Naive thymus-derived CD8-positive, alpha-beta T cell (primary cell): ENCODE measurements at regions not wholly inside any gene's neighbourhood (a gene's known extent, or its start where the extent isn't known, plus 50 kb on each side); places are given as distances from the start of the nearest gene placed in this dataset.
"Not testable (repeated sequence)": the region's sequence is repeated elsewhere in the genome, so short reads cannot be mapped to it uniquely, and the experiment has no call there.

Experiments
- ATAC-seq, 2 donors: fragments of 150-1000 bp; cut with Tn5 transposase in 1 of 2; sonication (Bioruptor Pico), chemical (Tn5 transposase) in 1 of 2; 1 replicate in 1 of 2; 2 replicates in 1 of 2; pipeline ENCODE4 v1.10.0; 2021; ENCODE audit warnings: mild to moderate bottlenecking in 2 of 2, moderate library complexity in 2 of 2
- POLR2A ChIA-PET: fragments of 350-600 bp; sonication (Branson Sonifier 250); formaldehyde crosslinking; loops from one replicate; lab custom pipeline; 2021; ENCODE audit warnings: antibody characterized with exemption; lab: Charles Lee
- DNase-seq, 10 donors: peaks; one replicate each; pipeline versions ENCODE4 v3.0.0 to v3.0.0-alpha.2; 2020 to 2022
- H3K27ac Mint-ChIP-seq, 10 donors: one replicate each; pipeline ENCODE4 v1.8.0; 2020 to 2022; ENCODE audit warnings: mild to moderate bottlenecking in 10 of 10, mixed read lengths in 10 of 10, moderate library complexity in 4 of 10, inconsistent platforms in 1 of 10
- H3K27me3 Mint-ChIP-seq, 5 donors: one replicate each; pipeline ENCODE4 v1.8.0; 2021 to 2022; ENCODE audit warnings: mixed read lengths in 5 of 5
- H3K36me3 Mint-ChIP-seq, 3 donors: one replicate each; pipeline ENCODE4 v1.8.0; 2020 to 2022; ENCODE audit warnings: mixed read lengths in 3 of 3, mild to moderate bottlenecking in 2 of 3, inconsistent platforms in 1 of 3
- H3K4me1 Mint-ChIP-seq, 4 donors: one replicate each; pipeline ENCODE4 v1.8.0; 2021 to 2022; ENCODE audit warnings: mixed read lengths in 4 of 4
- H3K4me3 Mint-ChIP-seq, 10 donors: one replicate each; pipeline ENCODE4 v1.8.0; 2020 to 2022; ENCODE audit warnings: mild to moderate bottlenecking in 10 of 10, mixed read lengths in 10 of 10, moderate library complexity in 6 of 10, inconsistent platforms in 1 of 10
- H3K9me3 Mint-ChIP-seq, 9 donors: one replicate each; pipeline ENCODE4 v1.8.0; 2020 to 2022; ENCODE audit warnings: mixed read lengths in 9 of 9, mild to moderate bottlenecking in 3 of 9, inconsistent platforms in 1 of 9, moderate library complexity in 1 of 9

DNA sequence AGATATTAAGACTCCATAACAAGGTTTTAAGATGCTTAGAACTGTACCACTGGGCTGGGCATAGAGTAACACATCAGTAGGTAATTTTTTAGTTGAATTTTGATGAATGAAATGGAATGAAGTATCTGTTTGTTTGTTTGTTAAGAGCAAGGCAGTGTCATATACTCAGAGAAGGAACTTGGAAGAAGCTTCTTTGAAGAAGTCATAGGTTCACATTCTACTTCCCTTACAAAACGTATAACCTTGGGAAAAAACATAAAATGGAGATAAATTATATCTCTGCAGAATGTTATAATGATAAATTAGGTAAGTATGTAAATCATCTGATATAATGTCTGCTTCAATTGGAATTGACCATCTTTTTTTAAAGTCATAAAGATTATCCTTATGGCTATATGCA is 122.1 kb upstream of the SLC39A10 start:
- Mint-ChIP-seq H3K27me3 (no peaks in the 10 kb centered on the region), H3K36me3 (peaks cover 0 to 10% (median 9%) of the 10 kb centered on the region in 3 donors), H3K4me3 (peak overlapping the region; percentile 69 to 92 (median 88)), H3K9me3 (peaks cover 0 to 10% (median 8%) of the 10 kb centered on the region in 9 donors), H3K4me1 (peaks cover 34 to 92% (median 86%) of the 10 kb centered on the region in 4 donors), H3K27ac (peak overlapping the region; percentile 69 to 100 (median 98))
- POLR2A ChIA-PET = interaction anchor here (0.5 to 8.6 kb wide), 12 partner anchors 8 to 124 kb away, joined by 4 to 152 read pairs (median 10); partner anchors contain the start of gene SLC39A10
- no peak for ATAC-seq
- DNase-seq = no peak

DNA sequence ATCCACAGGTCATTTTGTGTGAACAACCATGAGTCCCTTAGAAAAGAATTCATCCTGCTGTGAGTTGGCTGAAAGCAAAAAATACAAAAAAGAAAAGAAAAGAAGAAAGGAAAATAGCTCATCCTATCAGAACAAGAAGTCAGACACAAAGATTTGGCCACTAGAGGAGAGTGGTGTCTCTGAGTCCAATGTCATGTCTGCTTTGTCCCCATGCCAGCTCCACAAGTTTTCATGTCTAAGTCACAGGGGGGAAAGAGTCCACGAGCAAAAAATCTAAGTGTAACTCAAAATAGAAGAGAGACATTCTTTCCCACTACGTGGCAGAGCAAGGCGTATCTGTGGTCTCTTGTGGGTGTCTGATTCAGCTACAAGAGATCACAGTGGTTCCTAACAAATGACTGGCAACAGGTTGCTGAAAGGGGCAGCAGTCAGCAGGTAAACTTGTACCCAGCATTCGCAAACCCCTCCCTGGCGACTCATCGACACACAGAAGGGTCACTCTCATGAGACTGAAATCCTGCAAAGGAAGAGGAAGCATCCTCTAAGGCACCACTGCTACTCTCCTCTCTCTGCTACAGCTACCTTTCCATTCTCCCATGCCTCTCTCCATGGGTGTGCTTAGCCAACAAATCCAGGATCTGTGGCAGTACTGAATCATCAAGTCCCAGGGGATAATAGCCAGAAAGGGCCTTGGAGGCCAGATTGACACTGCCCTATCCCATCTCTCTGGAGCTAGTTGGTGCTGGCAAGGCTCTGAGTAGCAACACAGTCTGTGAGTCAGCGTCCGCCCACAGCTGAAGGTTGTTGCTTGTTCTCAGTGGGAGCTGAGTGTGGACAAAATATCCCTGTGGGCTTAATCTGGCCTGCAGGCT is 123.0 kb upstream of the SLC39A10 start:
- Mint-ChIP-seq H3K9me3 (peaks cover 0 to 13% (median 7%) of the 10 kb centered on the region in 9 donors), H3K4me3 (peak overlapping the region; percentile 69 to 92 (median 88)), H3K27ac (peak overlapping the region; percentile 84 to 100 (median 98)), H3K36me3 (peaks cover 0 to 9% (median 5%) of the 10 kb centered on the region in 3 donors), H3K27me3 (no peaks in the 10 kb centered on the region), H3K4me1 (peaks cover 33 to 85% (median 82%) of the 10 kb centered on the region in 4 donors)
- POLR2A ChIA-PET = interaction anchor here (0.7 to 8.6 kb wide), 16 partner anchors 9 to 124 kb away, joined by 3 to 152 read pairs (median 5); partner anchors contain the start of gene SLC39A10
- DNase-seq (peak in 8 of 10 donors; percentile 15 to 71 (median 44)), ATAC-seq (peak; percentile 43 to 66)

DNA sequence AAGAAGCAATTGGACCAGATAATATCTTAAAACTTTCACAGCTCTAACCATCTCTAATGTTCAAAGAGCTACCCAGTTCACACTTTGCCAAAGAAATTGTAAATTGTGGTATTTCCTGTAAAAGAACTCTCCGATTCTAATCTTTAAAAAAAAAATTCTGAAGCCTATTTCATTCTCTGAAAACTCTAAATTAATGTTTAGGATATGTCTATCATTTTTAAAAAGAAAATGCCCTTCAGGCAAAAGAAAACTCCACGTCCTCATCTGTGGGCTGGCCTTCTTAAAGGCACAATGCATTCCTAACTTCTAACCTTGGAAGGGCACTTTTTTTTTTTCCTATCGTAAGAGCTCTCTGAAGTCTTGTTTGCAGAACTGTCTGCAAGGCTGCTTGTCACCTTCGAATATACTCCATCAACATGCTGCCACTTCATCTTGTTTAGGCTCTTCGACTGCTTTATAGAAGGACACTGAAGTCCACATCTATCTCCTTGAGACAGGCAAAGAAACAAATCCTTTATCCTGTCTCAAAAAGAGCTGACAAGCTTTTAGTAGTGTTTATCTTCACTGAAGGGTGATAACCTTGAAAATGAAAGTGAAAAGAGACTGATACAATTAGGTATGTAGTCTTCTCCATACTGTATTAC is 124.3 kb upstream of the SLC39A10 start:
- H3K36me3 Mint-ChIP-seq = peaks cover 0 to 9% (median 2%) of the 10 kb centered on the region in 3 donors
- H3K4me1 Mint-ChIP-seq = peaks cover 27 to 72% (median 70%) of the 10 kb centered on the region in 4 donors
- H3K27ac Mint-ChIP-seq = peak overlapping the region; percentile 84 to 100 (median 98)
- peak overlapping the region; percentile 69 to 92 (median 88) for H3K4me3 Mint-ChIP-seq
- H3K27me3 Mint-ChIP-seq = no peaks in the 10 kb centered on the region
- POLR2A ChIA-PET = interaction anchor here (0.7 to 8.6 kb wide), 13 partner anchors 10 to 708 kb away, joined by 3 to 152 read pairs (median 6); partner anchors contain the start of gene SLC39A10
- ATAC-seq (peak; percentile 39), DNase-seq (peak in 3 of 10 donors; percentile 59 to 64 (median 64))
- peaks cover 0 to 13% (median 3%) of the 10 kb centered on the region in 9 donors for H3K9me3 Mint-ChIP-seq

- peaks cover 27 to 68% (median 65%) of the 10 kb centered on the region in 4 donors for H3K4me1 Mint-ChIP-seq
- peak overlapping the region; percentile 84 to 100 (median 98) for H3K27ac Mint-ChIP-seq
- ATAC-seq (no peak), DNase-seq (no peak)
- H3K36me3 Mint-ChIP-seq = peaks cover 0 to 9% (median 2%) of the 10 kb centered on the region in 3 donors
- H3K4me3 Mint-ChIP-seq = peak overlapping the region; percentile 69 to 92 (median 88)
- H3K9me3 Mint-ChIP-seq = peaks cover 0 to 13% (median 3%) of the 10 kb centered on the region in 9 donors
- H3K27me3 Mint-ChIP-seq = no peaks in the 10 kb centered on the region
- POLR2A ChIA-PET = interaction anchor here (0.6 to 8.6 kb wide), 10 partner anchors 15 to 646 kb away, joined by 3 to 152 read pairs (median 6); partner anchors contain the start of gene SLC39A10
Measured at GRCh38 chr2:195532255-195532627, 124.8 kb upstream of the SLC39A10 start.

GRCh38 chr2:195531754-195532153 is 125.3 kb upstream of the SLC39A10 start:
- DNase-seq (no peak), ATAC-seq (no peak)
- no peaks in the 10 kb centered on the region for H3K27me3 Mint-ChIP-seq
- peak overlapping the region in 9 of 10 donors; percentile 69 to 92 (median 88) for H3K4me3 Mint-ChIP-seq
- H3K4me1 Mint-ChIP-seq = peaks cover 24 to 63% (median 60%) of the 10 kb centered on the region in 4 donors
- H3K27ac Mint-ChIP-seq = peak overlapping the region; percentile 82 to 100 (median 98)
- peaks cover 0 to 13% (median 3%) of the 10 kb centered on the region in 9 donors for H3K9me3 Mint-ChIP-seq
- POLR2A ChIA-PET = interaction anchor here (0.6 to 8.6 kb wide), 4 partner anchors 29 to 637 kb away, joined by 7 to 152 read pairs (median 71); partner anchors contain the start of gene SLC39A10
- H3K36me3 Mint-ChIP-seq = peaks cover 0 to 9% (median 2%) of the 10 kb centered on the region in 3 donors

- H3K27me3 Mint-ChIP-seq, DNase-seq, H3K36me3 Mint-ChIP-seq, ATAC-seq, POLR2A ChIA-PET: not testable (repeated sequence)
- H3K9me3 Mint-ChIP-seq = peaks cover 0 to 11% (median 5%) of the 10 kb centered on the region in 9 donors
- peak overlapping the region in 5 of 10 donors; percentile 23 to 44 (median 34) for H3K4me3 Mint-ChIP-seq
- H3K4me1 Mint-ChIP-seq = peaks cover 11 to 30% (median 13%) of the 10 kb centered on the region in 4 donors
- peak overlapping the region in 4 of 10 donors; percentile 39 to 61 (median 52) for H3K27ac Mint-ChIP-seq
Measured at GRCh38 chr2:195523242-195523641, 133.8 kb upstream of the SLC39A10 start.

DNA sequence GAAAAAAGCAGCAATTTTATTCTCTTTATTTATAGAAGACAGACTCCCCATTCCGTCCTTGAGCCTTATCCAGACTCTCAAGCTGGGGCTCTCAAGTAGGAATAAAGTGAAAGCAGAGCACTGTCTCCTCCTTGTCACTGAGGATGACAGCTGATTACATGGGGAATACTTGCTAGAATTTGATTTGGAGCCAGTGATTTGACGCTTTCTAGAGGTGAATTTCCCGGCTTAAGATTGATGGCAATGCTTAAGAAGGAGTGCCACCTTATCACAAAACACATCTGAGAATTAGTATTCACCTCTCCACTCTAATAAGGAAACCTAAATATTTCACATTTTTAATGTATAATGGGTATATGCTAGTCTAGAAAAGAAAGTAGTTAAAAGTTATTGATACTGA is 135.4 kb upstream of the SLC39A10 start:
- ATAC-seq (no peak), DNase-seq (no peak)
- POLR2A ChIA-PET = interaction anchor here (0.8 to 1.5 kb wide), 2 partner anchors 13 to 23 kb away, joined by 3 read pairs; no protein-coding TSS in a partner anchor
- Mint-ChIP-seq H3K9me3 (peaks cover 0 to 11% (median 5%) of the 10 kb centered on the region in 9 donors), H3K27ac (peak overlapping the region in 3 of 10 donors; percentile 12 to 45 (median 30)), H3K4me1 (peaks cover 18 to 42% (median 21%) of the 10 kb centered on the region in 4 donors), H3K36me3 (peaks cover 0 to 4% (median 2%) of the 10 kb centered on the region in 3 donors), H3K27me3 (no peaks in the 10 kb centered on the region), H3K4me3 (no peak overlapping the region)

GRCh38 chr2:195520671-195521155 is 136.3 kb upstream of the SLC39A10 start:
- H3K9me3 Mint-ChIP-seq = peaks cover 0 to 7% (median 2%) of the 10 kb centered on the region in 9 donors
- H3K27ac Mint-ChIP-seq = peak overlapping the region in 2 of 10 donors; percentile 12 to 45
- DNase-seq (no peak), ATAC-seq (no peak)
- POLR2A ChIA-PET = interaction anchor here (0.6 to 1.2 kb wide), 3 partner anchors 13 to 22 kb away, joined by 3 to 5 read pairs (median 3); no protein-coding TSS in a partner anchor
- H3K27me3 Mint-ChIP-seq = no peaks in the 10 kb centered on the region
- no peak overlapping the region for H3K4me3 Mint-ChIP-seq
- peaks cover 20 to 48% (median 25%) of the 10 kb centered on the region in 4 donors for H3K4me1 Mint-ChIP-seq
- H3K36me3 Mint-ChIP-seq = peaks cover 0 to 2% (median 2%) of the 10 kb centered on the region in 3 donors

- Mint-ChIP-seq H3K27me3 (no peaks in the 10 kb centered on the region), H3K4me1 (peaks cover 10 to 27% (median 15%) of the 10 kb centered on the region in 4 donors), H3K9me3 (no peaks in the 10 kb centered on the region), H3K4me3 (no peak overlapping the region), H3K36me3 (peaks cover 0 to 2% (median 2%) of the 10 kb centered on the region in 3 donors), H3K27ac (no peak overlapping the region)
- POLR2A ChIA-PET = interaction anchor here (2.4 kb wide), 1 partner anchor 141 kb away, joined by 7 read pairs; the partner anchor contains the start of gene SLC39A10
- no peak for ATAC-seq
- no peak for DNase-seq
Measured at GRCh38 chr2:195515551-195515950, 141.5 kb upstream of the SLC39A10 start.

- no peak overlapping the region for H3K4me3 Mint-ChIP-seq
- no peaks in the 10 kb centered on the region for H3K27me3 Mint-ChIP-seq
- H3K27ac Mint-ChIP-seq = no peak overlapping the region
- H3K9me3 Mint-ChIP-seq = no peaks in the 10 kb centered on the region
- H3K4me1 Mint-ChIP-seq = peaks cover 11 to 25% (median 22%) of the 10 kb centered on the region in 4 donors
- DNase-seq (no peak), ATAC-seq (no peak)
- peaks cover 0 to 11% (median 2%) of the 10 kb centered on the region in 3 donors for H3K36me3 Mint-ChIP-seq
- POLR2A ChIA-PET = interaction anchor here (1.2 to 1.6 kb wide), 2 partner anchors 10 to 20 kb away, joined by 3 read pairs; no protein-coding TSS in a partner anchor
Measured at GRCh38 chr2:195514365-195514764, 142.7 kb upstream of the SLC39A10 start.

- ATAC-seq = no peak
- no peak overlapping the region for H3K4me3 Mint-ChIP-seq
- no peaks in the 10 kb centered on the region for H3K9me3 Mint-ChIP-seq
- H3K27ac Mint-ChIP-seq = no peak overlapping the region
- H3K27me3 Mint-ChIP-seq = no peaks in the 10 kb centered on the region
- H3K36me3 Mint-ChIP-seq = peaks cover 0 to 11% (median 2%) of the 10 kb centered on the region in 3 donors
- peaks cover 15 to 26% (median 22%) of the 10 kb centered on the region in 4 donors for H3K4me1 Mint-ChIP-seq
- POLR2A ChIA-PET = interaction anchor here (1.1 kb wide), 1 partner anchor 147 kb away, joined by 3 read pairs; no protein-coding TSS in a partner anchor
- no peak for DNase-seq
Measured at GRCh38 chr2:195513119-195513518, 143.9 kb upstream of the SLC39A10 start.
